Panc1 (cell line): ENCODE measurements at regions not wholly inside any gene's neighbourhood (a gene's known extent, or its start where the extent isn't known, plus 50 kb on each side); places are given as distances from the start of the nearest gene placed in this dataset.

Experiments
- POLR2AphosphoS5 ChIP-seq: IDR thresholded peaks from 2 replicates; pipeline ENCODE4 v1.6.1; 2012; ENCODE audit warnings: mild to moderate bottlenecking, low read depth, low read length, moderate library complexity
- SIN3A ChIP-seq: IDR thresholded peaks from 2 replicates; pipeline ENCODE4 v1.6.1; 2012; ENCODE audit warnings: low read depth, mild to moderate bottlenecking, low read length, moderate library complexity, borderline replicate concordance; ENCODE audit not compliant: insufficient read depth
- TCF7L2 ChIP-seq: IDR thresholded peaks from 2 replicates; pipeline ENCODE4 v1.6.1; 2011; ENCODE audit warnings: mild to moderate bottlenecking, low read depth, low read length, inconsistent platforms
- TF ChIP-seq, protein P1 (sequence below): fragments of 450-650 bp; IDR thresholded peaks from 2 replicates; pipeline ENCODE4 v1.5.1; 2017; ENCODE audit warnings: mild to moderate bottlenecking
- TF ChIP-seq, protein P2 (sequence below), 2 experiments: IDR thresholded peaks; 2 replicates each; pipeline ENCODE4 v1.6.1; 2011 to 2012; ENCODE audit warnings: low read depth in 2 of 2, control low read depth in 1 of 2, low read length in 1 of 2, mild to moderate bottlenecking in 1 of 2, moderate library complexity in 1 of 2; ENCODE audit not compliant: insufficient read depth in 1 of 2

DNA sequence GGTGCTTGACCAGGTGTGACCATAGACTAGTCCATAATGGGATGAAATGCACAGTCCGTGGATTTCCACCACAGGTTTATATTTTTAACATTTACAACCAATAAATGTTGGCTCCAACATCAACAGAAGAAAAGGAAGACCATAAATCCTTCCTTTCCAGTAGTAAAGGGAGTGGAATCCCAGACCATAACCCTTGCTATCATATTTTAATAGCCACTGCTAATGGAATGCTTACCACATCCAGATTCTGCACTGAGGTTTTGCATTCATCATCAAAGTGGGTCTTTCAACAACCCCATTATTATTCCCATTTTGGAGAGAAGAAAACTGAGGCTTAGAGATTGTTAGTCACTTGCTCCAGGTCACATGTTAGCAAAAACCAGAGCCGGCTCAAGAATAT lies 106.7 kb downstream of the FOXL1 start:
- TF ChIP-seq POLR2AphosphoS5 = no peak
- TF ChIP-seq, protein P1, sequence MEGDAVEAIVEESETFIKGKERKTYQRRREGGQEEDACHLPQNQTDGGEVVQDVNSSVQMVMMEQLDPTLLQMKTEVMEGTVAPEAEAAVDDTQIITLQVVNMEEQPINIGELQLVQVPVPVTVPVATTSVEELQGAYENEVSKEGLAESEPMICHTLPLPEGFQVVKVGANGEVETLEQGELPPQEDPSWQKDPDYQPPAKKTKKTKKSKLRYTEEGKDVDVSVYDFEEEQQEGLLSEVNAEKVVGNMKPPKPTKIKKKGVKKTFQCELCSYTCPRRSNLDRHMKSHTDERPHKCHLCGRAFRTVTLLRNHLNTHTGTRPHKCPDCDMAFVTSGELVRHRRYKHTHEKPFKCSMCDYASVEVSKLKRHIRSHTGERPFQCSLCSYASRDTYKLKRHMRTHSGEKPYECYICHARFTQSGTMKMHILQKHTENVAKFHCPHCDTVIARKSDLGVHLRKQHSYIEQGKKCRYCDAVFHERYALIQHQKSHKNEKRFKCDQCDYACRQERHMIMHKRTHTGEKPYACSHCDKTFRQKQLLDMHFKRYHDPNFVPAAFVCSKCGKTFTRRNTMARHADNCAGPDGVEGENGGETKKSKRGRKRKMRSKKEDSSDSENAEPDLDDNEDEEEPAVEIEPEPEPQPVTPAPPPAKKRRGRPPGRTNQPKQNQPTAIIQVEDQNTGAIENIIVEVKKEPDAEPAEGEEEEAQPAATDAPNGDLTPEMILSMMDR = no peak
- TF ChIP-seq, protein P2, sequence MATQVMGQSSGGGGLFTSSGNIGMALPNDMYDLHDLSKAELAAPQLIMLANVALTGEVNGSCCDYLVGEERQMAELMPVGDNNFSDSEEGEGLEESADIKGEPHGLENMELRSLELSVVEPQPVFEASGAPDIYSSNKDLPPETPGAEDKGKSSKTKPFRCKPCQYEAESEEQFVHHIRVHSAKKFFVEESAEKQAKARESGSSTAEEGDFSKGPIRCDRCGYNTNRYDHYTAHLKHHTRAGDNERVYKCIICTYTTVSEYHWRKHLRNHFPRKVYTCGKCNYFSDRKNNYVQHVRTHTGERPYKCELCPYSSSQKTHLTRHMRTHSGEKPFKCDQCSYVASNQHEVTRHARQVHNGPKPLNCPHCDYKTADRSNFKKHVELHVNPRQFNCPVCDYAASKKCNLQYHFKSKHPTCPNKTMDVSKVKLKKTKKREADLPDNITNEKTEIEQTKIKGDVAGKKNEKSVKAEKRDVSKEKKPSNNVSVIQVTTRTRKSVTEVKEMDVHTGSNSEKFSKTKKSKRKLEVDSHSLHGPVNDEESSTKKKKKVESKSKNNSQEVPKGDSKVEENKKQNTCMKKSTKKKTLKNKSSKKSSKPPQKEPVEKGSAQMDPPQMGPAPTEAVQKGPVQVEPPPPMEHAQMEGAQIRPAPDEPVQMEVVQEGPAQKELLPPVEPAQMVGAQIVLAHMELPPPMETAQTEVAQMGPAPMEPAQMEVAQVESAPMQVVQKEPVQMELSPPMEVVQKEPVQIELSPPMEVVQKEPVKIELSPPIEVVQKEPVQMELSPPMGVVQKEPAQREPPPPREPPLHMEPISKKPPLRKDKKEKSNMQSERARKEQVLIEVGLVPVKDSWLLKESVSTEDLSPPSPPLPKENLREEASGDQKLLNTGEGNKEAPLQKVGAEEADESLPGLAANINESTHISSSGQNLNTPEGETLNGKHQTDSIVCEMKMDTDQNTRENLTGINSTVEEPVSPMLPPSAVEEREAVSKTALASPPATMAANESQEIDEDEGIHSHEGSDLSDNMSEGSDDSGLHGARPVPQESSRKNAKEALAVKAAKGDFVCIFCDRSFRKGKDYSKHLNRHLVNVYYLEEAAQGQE (IDR thresholded peaks at IDR 0.05; ENCODE audit: insufficient read depth in 1 of 2, low read depth in 2 of 2, low read length in 1 of 2) = no peak
- no peak for TF ChIP-seq TCF7L2
- no peak for TF ChIP-seq SIN3A
